HG02759 (cell line): ENCODE measurements at regions not wholly inside any gene's neighbourhood (a gene's known extent, or its start where the extent isn't known, plus 50 kb on each side); places are given as distances from the start of the nearest gene placed in this dataset.
A peak's percentile ranks its signal among the peaks of the same experiment; 100 is the strongest.

Experiments
- ATAC-seq: cut with Tn5 transposase; IDR thresholded peaks from one replicate; pipeline ENCODE4 v1.9.1; 2021; ENCODE audit warnings: mild to moderate bottlenecking, moderate library complexity; ENCODE audit not compliant: unreplicated experiment

DNA sequence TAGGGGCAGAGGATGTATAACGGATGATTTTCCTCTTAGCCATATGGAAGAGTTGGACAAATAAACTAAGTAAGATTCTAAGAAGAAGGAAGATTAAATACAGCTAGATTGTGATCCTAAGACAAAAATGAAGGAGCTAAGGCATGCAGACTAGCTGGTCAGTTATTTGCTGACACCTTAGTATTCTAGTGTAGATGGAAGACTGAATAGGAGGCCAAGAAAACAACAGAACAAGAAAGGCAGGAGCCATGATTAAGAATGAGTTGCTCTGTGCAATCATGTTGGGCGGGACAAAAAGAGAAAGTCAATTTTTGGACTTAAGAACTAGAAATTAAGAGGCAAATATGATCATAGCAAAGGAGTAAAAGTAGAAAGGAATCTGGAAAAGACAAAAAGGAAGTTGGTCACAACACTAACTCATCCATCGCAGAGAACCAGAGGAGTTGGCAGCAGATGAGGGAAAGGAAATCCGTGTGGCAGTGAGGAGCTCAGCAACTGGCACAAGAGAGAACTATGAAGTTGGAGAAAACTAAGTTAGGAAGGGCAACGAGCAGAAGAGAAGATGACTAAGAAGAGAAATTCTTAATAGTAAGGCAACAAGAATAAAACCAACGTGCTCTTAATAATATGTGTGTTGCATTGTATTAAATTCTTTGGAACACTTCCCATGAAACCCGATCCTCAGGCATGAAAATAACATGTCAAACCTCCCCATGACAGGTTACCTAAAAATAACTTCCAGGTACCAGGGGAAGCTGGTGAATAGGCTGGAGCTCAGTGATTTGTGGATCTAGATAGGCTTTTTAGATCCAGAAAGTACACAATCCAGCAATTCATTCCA lies 234.4 kb downstream of the LTN1 start:
- no peak for ATAC-seq

DNA sequence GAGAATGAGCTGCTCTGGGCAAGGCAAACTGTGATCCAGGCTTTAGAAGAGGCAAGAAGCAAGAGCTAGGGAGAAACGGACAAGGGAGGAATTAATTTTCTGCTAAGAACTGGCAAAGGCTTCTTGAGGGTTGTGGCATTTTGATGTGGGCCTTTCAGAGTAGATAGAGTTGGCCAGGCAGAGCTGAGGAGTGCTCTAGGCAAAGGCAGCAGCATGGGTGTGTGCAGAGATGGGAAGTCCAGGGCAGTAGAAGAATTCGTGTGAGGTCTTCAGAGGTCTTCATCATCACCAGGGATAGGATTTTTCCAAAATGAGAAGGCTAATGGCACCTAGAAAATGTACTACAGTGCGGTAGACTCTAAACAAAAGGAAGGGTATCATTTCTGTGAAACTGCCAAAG lies 237.8 kb downstream of the LTN1 start:
- no peak for ATAC-seq

DNA sequence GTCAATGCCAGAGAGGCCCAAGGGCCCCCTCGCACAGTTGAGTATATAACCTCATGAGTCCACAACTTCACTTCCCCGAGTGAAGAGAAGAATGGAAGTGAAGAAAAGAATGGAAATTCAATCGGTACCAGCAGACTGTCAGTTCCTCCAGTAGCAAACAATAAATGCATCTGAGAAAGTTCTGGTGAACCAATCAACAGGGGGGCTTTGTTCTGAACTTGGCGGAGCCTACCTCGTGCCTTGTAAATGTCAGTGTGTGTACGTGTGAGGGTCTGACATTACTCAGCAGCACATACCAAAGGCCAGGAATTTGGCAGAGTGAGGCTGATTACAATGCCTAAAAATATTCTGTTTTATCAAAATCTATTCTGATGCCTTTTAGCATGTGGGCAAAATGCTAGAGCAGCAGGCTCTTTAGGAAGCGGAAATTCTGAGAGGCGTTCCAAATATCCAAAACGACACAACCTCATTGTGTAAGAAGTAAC lies 238.5 kb downstream of the LTN1 start:
- no peak for ATAC-seq

DNA sequence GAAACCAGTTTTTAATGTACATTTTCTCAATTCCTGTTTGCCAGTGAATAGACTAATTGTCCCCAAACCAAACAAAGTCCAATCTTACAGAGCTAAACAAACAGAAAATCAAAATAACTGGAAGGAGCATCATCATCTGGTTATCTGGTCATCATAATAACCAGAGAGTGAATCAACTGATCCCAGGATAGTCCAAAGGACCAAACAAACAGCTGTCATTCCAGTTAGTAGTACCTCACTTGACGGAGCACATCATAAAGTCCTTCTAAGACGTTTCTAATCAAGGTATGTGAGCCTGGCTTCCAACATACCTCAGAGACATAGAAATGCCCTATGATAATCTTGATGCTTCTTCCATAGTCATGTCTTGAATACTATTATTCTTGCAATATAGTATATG lies 240.5 kb downstream of the LTN1 start:
- no peak for ATAC-seq

DNA sequence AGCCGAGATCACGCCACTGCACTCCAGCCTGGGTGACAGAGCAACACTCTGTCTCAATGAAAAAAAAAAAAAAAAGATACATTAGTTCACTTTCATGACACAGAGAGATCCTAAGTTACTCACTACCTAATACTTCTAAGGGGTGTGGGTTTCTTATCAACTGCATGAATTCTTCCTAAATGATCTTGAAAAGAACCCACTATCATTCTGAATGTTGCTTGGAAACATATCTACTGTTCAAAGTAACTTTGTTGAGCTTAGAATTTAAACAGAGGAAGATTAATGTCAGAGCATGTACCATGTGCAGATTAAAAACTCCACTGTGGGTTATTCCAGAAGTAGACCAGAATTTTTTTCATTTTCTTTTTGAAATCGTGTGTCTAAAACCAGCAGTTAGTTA lies 241.5 kb downstream of the LTN1 start:
- ATAC-seq = no peak

DNA sequence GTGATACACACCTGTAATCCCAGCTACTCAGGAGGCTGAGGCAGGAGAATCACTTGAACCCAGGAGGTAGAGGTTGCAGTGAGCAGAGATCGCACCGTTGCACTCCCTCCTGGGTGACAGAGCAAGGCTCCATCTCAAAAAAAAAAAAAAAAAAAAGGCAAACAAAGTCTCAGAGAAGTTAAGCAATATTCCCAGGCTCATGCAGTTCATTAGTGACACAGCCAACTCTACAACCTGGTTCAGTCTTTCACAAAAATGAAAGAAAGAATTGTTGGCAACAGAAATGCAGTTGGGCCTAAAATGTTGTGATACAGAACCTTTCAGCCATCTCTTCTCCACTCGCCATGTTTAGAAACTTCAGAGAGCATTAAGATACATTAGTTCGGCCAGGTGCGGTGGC lies 242.1 kb downstream of the LTN1 start:
- ATAC-seq = no peak

DNA sequence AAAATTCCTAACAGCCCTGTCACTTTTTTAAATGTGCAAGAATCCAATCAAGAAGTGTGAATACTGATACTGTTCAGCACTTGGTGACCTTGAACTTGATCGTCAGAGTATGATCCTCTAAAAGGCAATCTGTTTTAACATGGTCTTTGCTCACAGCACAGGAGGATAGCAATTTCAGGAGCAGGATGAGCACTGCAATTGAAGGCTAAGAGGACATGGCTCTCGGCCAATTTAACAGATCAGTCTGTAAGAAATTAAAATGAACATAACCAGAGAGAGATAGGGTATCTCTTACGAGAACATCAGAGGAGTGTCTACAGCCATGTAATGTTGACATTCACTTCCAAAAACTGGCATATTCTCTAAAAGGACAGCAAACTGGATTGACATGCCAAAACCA lies 243.1 kb downstream of the LTN1 start:
- ATAC-seq = no peak

DNA sequence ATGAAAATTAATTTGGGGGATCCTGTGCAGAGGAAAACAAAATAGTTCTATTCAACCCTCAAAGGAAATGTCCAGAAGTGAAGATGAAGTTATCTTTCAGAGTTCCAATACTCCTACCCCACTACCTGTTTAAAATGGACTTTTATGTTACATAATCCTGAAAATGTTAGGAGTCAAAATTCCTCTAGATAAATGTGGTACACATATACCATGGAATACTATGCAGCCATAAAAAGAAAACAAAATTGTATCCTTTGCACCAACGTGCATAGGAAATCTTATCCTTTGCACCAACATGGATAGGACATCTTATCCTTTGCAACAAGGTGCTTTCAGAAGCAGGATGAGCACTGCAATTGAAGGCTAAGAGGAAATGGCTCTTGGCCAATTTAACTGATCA lies 245.2 kb downstream of the LTN1 start:
- ATAC-seq = no peak

DNA sequence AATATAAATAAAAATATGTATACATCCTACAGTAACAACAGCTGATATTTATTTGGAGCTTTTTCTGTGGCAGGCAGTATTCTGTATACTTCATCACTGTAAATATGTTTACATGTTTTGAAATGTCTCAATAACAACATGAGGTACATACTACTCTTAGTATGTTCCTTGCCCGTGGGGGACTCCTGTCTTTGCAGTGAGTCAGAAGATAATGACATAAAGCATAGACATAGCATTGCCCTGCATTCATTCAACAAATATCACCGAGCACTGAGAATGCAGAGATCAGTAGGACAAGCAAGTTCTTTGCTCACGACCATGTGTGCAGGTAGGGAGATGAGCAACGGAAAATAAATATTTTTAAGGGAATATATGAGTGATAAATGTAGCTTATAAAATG lies 246.5 kb downstream of the LTN1 start:
- no peak for ATAC-seq

DNA sequence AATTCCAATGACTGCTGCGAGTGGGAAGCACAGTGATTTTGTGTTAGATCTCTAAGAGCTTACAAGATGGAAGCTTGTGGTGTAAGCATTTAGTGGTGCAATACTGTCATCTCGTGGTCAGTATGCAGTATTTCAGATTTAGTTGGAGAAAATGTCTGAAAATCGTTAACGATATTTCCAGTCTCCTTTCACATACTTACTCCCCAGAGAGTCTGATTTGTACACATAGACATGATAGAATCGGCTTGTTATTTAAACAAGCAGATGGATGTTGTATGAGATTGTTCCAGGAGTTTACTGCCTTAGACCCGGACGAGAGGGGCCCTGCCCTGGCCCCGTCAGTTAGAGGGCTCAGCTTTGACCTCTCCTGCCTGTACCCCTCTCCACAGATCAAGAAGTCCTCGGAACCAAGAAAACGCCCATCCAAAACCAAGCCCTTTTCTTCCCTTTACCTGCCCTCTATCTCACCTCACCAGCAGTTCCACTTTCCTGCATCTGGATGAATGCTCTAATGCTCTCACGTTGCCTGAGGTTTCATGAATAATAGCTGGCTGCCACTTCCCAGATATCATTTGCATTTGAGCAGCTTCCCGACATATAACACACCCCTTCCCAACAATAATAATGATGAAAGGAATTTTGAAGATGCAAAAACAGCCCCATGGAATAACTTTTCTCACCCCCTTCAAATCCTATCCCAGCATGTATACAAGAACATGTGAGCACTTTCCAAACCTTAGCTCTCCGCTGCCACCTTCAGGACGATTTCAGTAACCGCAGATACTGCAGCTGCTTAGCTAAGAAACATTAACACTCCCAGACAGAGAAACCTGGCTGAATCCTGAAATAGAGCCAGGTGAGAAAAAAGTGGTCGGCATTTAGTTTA lies 247.3 kb downstream of the LTN1 start:
- peak; percentile 89 for ATAC-seq

DNA sequence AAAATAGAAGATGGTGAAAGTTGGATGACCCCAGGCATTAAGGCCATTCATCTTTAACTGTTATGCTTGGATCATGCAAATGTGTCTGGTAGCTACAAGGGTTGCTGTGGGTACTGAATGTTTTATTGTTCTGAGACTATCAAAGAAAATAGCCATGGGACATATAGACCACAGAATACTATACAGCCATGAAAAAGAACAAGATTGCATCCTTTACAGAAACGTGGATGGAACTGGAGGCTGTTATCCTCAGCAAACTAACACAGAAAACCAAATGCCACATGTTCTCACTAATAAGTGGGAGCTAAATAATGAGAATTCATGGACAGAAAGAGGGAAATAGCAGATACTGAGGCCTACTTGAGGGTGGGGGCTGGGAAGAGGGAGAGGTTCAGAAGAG lies 249.0 kb downstream of the LTN1 start:
- ATAC-seq = no peak

DNA sequence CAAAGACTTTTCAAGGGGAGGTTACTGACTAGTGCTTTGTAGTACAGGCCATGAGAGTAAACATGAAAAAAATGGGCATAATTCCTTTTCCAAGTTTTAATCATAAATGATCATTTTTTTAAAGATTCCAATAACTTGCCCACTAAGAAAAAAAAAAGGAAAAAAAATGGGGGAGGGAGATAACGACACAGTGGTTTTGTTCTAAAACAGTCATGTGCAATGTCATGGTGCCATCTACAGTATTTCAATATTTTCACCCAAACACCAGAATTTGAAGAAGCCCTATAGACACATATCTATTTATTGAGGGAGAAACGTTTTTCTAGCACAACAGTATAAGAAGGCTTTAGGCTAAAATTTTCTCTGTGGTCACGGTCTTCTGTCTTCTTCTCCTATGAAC lies 250.2 kb downstream of the LTN1 start:
- no peak for ATAC-seq

DNA sequence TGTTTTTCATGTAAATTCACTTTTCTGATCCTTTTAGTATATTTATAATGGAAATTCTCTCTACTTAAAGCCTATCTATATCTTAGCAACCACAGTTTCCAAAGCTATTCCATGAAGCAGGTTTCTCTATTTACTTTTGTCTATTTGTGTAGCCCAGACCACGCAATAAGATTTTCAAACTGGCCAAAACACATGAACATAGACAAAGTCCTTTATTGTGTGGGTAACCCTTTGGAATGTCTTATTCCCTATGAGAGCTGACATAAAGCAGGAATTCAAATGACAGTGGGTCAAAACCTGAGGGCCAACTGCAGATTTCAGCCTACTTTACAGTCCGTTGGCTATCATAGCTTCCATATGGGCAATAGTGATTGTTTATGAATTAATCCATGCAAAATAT lies 252.6 kb downstream of the LTN1 start:
- no peak for ATAC-seq

DNA sequence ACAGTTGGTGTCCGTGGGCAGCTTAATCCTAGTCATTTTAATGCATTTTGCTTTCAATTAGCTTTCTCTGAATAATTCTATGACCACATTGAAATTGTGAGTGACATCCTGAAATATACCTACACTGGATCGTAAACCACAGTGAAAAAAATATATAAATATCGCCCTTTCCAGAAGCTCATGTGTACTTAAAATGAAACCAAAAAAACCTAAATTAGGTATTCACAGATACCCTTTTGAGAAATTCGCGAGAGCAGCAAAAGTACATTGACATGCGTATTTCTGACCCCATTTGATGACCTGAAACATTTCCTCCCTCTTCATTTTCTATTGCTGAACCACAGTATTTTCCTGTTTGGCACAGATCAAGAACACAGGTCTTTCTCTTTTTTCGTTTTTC lies 253.8 kb downstream of the LTN1 start:
- ATAC-seq = peak; percentile 58

DNA sequence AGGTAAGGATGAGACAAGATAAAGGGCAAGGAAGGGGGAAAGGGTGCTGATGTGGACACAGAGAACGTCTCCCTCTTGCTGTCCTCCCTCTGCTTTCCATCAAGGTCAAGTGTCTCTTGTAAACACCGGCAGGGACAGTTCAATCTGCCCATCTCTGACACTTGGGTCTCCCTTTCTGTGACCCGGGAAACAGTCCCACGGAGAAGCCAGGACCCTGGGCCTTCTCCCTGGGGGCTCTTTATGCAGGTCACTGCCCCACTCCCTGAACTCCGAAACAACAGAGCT lies 254.3 kb downstream of the LTN1 start:
- no peak for ATAC-seq

DNA sequence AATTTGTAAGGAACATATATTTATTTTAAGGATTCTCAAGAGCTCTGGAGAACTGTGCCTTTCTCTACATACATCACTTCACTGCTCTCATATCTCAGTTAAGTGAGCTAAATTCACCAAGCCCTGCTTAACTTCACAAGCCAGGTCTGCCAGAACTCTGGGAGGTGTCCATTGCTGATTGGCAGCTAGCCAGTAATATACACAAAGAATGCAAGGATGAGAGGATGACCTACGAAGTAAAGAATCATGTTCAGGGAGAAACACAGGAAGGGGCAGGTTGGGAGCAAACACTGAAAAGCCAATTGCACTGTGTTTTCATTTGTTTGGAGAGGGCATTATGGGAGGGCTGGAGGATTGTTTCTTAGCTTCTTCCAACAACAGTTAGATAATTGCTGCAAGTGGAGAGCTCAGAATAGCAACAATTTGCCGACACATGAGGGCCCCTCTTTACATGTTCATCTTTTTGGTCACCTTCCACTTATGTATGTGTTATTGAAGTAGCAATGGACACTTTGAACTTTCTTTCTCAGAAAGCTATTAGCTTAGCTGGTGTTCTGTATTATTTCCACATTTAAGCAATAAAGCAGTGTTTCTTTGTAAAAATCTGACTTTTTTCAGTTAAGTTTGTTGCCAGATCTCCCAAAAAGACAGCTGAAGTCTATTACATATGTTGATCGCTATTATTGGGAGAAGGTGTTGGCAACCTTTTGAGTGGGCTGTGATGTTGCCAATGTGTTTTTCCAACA lies 254.8 kb downstream of the LTN1 start:
- no peak for ATAC-seq

DNA sequence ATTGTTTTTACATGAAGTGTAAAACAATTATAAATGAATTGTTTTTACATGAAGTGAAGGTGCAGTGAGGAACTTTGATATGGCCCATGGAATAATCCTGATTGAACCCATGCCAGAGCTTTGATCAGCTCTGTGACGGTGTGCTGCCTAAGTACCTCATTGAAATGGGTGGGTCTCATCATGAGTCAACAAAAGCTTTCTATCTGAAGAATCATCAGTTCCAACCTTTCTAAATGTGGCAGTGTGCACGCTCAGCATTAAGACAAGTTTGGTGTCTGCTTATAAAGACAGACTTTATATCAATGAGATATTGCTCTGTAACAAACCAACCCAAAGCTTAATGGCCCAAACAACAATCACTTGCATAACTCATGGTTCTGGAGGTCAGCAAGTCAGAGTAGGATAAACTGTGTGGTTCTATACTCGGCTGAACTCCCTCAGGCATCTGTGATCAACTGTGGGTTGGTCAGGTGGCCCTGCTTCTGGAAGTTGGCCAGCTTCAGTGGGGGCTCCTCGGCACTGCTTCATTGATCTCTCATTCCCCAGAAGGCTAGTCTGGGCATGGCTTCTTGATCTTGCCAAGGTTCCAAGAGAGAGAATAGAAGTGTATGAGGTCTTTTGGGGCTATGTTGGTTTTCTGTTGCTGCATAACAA lies 258.0 kb downstream of the LTN1 start:
- no peak for ATAC-seq

DNA sequence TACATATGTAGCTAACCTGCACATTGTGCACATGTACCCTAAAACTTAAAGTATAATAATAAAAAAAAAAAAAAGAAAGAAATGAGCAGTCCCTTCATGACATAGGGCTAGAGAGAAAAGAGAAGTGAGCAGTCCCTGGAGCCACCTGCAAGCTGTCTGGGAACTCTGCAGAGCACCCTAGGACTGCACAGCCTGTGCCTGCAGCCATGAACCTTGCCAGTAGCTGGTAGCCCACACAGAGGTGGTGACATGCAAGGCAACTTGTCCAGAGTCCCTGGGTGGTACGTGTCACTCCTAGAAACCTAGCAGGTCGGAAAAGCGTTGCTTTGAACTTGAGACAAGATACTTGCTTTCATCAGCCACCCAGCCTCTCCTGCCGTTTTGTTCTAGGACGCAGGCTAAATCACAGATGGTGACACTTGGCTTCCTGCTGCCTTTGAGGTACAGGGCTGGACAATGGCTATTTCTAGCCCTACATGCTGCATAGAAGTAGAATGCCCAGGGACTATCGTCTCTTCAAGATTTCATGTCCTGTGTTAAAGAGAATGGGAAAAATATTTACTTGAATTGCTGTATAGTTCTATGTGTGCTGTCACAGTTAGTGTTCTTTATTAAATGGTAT lies 260.9 kb downstream of the LTN1 start:
- ATAC-seq = no peak

DNA sequence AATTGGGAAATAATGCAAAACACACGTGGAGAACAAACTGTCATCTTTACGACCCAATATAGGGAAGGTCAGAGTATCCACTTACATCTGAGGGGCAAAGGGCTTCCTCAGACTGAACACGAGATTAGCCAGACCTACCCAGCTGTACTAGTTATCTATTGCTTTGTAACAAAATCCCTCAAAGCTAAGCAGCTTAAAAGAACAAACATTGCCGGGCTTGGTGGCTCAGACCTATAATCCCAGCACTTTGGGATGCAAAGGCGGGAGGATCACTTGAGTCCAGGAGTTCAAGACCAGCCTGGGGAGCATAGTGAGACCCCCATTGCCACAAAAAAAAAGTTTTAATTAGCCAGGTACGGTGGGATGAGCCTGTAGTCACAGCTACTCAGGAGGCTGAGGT lies 262.8 kb downstream of the LTN1 start:
- no peak for ATAC-seq

DNA sequence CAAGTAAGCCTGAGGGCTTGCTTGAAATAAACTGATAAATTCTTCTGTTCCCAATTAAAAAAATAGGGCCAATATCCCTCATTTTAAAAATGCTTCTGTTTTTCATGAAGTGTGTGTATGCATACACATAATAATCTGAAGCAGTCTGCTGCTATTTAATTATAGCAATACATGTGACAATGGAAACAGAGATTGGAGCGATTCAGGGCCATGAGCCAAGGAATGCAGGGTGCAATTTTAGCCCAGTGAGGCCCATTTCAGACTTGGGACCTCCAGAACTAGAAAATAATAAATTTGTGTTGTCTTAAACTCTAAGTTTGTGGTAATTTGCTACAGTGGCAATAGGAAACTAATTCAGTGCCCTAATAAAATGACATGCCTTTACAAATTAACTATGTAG lies 264.9 kb downstream of the LTN1 start:
- no peak for ATAC-seq

DNA sequence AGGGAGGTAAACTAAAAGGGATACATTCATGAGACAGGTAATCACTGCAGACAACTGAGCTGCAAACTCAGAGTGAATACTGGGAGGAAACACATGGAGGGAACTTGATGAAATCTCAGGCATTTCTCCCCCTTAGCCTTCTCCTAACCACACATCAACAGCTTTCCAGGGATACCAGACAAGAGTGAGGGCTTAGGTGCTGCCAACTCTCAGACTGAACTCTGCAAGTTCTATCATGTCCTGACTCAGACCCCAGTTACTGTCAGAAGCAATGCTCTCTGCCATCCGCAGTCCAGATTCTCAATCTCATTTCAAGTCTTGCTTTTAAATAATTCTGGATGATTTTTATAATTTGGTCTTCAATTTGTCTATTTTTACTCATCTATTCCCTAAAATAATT lies 267.3 kb downstream of the LTN1 start:
- no peak for ATAC-seq
